ENCODE measurements at regions not wholly inside any gene's neighbourhood (a gene's known extent, or its start where the extent isn't known, plus 50 kb on each side); places are given as distances from the start of the nearest gene placed in this dataset.

- no peak for DNase-seq
These were observed 313.7 kb downstream of the MN1 start for GRCh38 chr22:27487600-27488452.

- no peak for DNase-seq
These were observed 312.9 kb downstream of the MN1 start for GRCh38 chr22:27488456-27489177.

GRCh38 chr22:27489178-27489675 lies 312.3 kb downstream of the MN1 start:
- DNase-seq, result no peak

GRCh38 chr22:27490080-27490479 lies 311.5 kb downstream of the MN1 start:
- DNase-seq, result no peak

- DNase-seq, result no peak
These were observed 309.7 kb downstream of the MN1 start for GRCh38 chr22:27491888-27492287.

DNA sequence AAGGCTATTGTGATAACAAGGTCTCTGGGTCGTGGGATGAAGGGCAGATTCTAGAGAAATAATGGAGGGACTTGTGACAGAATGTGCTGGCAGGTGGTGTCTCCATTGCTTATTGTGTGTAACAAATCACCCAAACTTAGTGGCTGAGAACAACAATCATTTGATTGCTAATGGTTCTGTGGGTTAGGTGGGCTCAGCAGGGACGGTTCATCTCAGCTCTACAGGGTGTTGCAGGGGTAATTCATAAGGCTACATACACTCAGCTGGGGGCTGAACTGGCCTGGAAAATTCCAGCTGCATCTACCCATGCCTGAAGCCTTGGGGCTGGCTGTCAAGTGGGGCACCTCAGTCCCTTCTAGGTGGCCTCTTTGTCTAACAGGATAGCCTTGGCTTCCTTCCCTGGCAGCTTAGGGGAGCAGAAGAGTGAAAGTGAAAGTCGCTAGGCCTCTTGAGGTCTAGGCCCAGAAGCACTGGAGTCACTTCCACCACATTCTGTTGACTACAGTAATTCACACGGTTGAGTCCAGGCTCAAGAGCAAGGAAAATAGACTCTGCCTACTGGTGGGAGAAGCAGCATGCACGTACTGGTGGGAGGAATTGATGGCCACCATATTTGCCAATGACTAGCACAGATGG lies 308.9 kb downstream of the MN1 start:
- no peak for DNase-seq

GRCh38 chr22:27493796-27494195 lies 307.8 kb downstream of the MN1 start:
- DNase-seq, result no peak

DNA sequence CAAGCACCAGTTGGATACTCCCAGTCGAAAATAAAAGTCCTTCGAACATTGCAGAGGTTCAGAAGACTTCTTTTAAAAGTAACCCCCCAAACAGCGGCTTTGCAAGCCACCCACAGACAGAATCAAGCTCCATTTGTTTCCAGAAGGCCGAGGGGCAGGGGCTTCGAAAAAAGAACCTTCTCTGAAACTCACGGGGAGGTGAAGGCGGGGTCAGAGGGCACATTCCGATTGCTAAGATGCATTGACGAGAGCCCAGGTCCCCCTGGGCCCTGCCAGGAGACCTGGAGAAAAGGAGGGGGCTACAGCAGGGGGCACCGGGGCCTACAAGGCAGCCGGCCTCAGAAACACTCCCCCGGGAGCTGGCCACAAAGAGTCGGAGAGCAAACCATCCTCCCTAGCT lies 306.8 kb downstream of the MN1 start:
- DNase-seq, result no peak

DNA sequence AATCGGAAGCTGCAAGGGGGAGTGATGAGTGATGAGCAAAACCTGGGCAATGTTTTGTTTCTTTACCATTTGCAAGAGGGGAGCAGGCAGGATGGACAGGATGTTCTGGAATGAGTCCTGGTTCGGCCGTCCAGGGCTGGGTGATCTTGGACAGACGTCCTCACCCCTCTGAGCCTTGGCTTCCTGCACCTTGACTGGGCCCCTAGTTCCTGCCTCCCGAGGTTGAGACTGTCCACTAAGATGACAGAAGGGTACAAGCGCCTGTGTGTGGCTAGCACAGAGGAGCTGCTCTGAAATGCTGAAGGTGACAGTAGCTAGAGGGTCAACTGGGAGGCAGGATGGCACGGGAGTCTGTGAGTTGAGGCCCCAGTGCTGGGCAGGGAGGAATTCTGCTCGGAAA lies 306.2 kb downstream of the MN1 start:
- no peak for DNase-seq

- no peak for DNase-seq
These were observed 302.4 kb downstream of the MN1 start for GRCh38 chr22:27499121-27499520.

DNA sequence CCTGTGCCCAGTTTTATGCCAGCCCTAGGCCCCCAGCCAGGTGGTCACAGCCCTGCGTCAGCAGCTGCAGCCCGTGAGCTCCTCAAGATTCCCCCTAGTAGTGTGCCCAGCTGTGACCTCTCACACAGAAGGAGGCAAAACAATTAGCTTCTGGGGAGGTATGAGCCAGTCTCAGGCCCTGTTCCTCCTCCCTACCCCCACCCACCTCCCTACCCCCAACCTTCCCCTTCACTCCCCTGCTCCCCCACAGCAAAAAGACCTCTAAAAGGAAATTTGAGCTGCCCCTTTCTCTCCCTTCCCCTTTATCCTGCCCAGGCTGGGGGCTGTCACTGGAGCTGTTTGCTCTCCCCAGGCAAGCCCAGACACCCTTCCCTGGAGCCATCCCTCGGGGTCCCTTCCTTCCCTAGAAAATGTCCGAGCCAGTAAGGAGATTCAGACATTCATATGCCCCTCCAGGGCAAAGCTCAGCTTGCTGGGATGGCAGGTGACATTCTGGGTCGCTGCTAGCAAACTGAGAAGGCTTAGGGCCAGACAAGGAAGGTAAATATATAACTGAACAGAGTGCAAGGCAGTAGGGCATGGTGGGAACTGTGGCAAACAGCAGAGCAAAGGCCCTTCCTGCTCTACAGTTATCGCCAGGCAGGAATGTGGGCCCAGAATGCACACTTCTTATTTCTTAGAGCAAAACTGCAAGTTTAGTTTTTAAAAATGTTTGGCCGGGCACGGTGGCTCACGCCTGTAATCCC lies 300.2 kb downstream of the MN1 start:
- no peak for DNase-seq

GRCh38 chr22:27502327-27502726 lies 299.2 kb downstream of the MN1 start:
- DNase-seq, result no peak

GRCh38 chr22:27504360-27505253 lies 296.9 kb downstream of the MN1 start:
- no peak for DNase-seq

- no peak for DNase-seq
These were observed 294.4 kb downstream of the MN1 start for GRCh38 chr22:27507111-27507611.

DNA sequence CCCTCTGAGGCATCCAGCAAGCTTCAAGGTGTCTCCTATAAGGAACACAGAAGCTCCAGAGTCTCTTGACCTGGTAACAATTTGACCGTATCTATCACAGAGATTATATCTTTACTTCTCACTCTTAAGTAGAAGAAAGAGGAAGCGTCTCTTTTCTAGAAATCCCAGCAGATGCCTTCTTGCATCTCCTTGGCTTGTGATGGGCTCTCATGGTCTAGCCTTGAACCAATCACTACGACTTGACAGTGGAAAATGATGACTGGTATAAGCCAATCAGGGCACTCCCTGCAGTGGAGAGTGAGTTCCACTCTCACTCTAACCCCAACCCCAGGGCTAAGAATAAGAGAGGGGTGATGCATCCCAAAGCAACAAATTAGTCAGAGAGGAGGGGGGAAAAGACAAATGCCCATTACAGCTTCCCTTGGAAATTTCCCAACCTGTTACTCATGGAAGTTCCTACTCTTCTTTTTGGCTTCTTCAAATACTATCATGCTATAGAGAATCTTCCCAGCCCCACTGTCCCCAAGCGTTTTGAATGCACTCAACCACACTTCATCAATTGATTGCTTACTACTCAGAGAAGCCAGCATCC lies 293.5 kb downstream of the MN1 start:
- no peak for DNase-seq

GRCh38 chr22:27509132-27509920 lies 292.2 kb downstream of the MN1 start:
- no peak for DNase-seq

GRCh38 chr22:27510024-27510423 lies 291.5 kb downstream of the MN1 start:
- DNase-seq, result no peak

DNA sequence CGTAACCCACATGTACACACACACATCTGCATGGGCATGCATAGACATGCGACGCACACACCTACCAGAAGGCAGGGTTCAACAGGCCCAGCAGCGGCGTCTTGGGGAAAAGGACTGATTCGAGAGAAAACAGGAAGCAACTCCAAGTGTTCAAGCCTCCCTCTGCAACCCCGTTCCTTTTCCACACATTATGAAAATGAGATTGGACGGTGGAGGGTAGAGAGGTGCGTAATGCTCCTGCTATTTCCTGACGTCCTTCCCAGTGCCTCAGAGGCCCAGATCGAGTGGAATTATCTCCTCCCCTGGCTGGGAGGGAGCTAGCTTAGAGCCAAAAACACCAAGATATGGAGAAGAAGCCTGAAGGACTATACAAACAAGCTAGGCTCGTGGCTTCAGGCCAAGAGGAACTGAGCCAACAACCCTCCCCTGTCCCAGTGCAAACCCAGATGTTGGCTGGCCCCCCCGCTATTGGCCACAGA lies 289.2 kb downstream of the MN1 start:
- no peak for DNase-seq

DNA sequence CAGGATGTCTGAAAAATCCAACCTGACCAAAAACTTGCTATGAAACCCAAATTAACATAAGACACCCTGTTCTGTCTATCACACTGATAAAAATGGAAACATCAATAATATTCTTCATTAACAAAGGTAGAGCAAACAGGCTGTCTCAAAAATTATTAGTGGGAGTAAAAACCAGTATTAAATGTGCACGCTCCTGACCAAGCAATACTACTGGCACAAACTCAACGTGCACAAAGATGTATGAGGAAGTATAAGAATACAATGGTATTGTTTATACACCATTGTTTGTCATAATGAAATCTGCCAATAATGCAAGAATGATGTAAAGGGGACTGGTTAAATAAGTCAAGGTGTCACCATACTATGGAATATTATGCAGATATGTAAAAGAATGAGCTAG lies 288.5 kb downstream of the MN1 start:
- no peak for DNase-seq

Measured in occipital lobe (tissue), 1 donor.